Activated T-cell treated with anti-CD3 and anti-CD28 coated beads, Interleukin-2, amount 50 U/mL, for 4 hours (primary cell): ENCODE measurements at regions not wholly inside any gene's neighbourhood (a gene's known extent, or its start where the extent isn't known, plus 50 kb on each side); places are given as distances from the start of the nearest gene placed in this dataset.

Source experiments
- ATAC-seq, 2 donors: fragments of 200-7000 bp; cut with Tn5 transposase; one replicate each; pipeline ENCODE4 v1.10.0; 2021
- DNase-seq: peaks from one replicate; pipeline ENCODE4 v3.0.0-alpha.2; 2020
- H3K27me3 Mint-ChIP-seq: one replicate; pipeline ENCODE4 v1.8.0; 2021; ENCODE audit warnings: low read depth, mixed read lengths
- H3K36me3 Mint-ChIP-seq: one replicate; pipeline ENCODE4 v1.8.0; 2022; ENCODE audit warnings: mixed read lengths; ENCODE audit not compliant: insufficient read depth
- H3K4me1 Mint-ChIP-seq: one replicate; pipeline ENCODE4 v1.8.0; 2021; ENCODE audit warnings: low read depth, mixed read lengths
- H3K4me3 Mint-ChIP-seq: one replicate; pipeline ENCODE4 v1.8.0; 2021; ENCODE audit warnings: mild to moderate bottlenecking, moderate library complexity, mixed read lengths
- H3K9me3 Mint-ChIP-seq: one replicate; pipeline ENCODE4 v1.8.0; 2021; ENCODE audit warnings: mixed read lengths

- no peak for ATAC-seq
- Mint-ChIP-seq H3K4me1 (no peaks in the 10 kb centered on the region), H3K27me3 (no peaks in the 10 kb centered on the region), H3K9me3 (no peaks in the 10 kb centered on the region), H3K4me3 (no peak overlapping the region), H3K36me3 (no peaks in the 10 kb centered on the region)
- DNase-seq = no peak
These were observed 410.2 kb upstream of the MAP3K7 start for GRCh38 chr6:90997076-90997475.

- no peaks in the 10 kb centered on the region for H3K36me3 Mint-ChIP-seq
- no peaks in the 10 kb centered on the region for H3K9me3 Mint-ChIP-seq
- H3K4me3 Mint-ChIP-seq = no peak overlapping the region
- ATAC-seq (no peak), DNase-seq (no peak)
- H3K27me3 Mint-ChIP-seq = no peaks in the 10 kb centered on the region
- no peaks in the 10 kb centered on the region for H3K4me1 Mint-ChIP-seq
These were observed 406.9 kb upstream of the MAP3K7 start for GRCh38 chr6:90993770-90994169.

GRCh38 chr6:90989763-90990162 lies 402.9 kb upstream of the MAP3K7 start:
- Mint-ChIP-seq H3K4me1 (no peaks in the 10 kb centered on the region), H3K27me3 (no peaks in the 10 kb centered on the region), H3K9me3 (no peaks in the 10 kb centered on the region), H3K4me3 (no peak overlapping the region), H3K36me3 (no peaks in the 10 kb centered on the region)
- ATAC-seq = no peak
- DNase-seq = no peak

- no peak for DNase-seq
- H3K9me3 Mint-ChIP-seq = no peaks in the 10 kb centered on the region
- H3K27me3 Mint-ChIP-seq = peaks cover 3% of the 10 kb centered on the region
- no peak for ATAC-seq
- H3K36me3 Mint-ChIP-seq = no peaks in the 10 kb centered on the region
- H3K4me3 Mint-ChIP-seq = no peak overlapping the region
- no peaks in the 10 kb centered on the region for H3K4me1 Mint-ChIP-seq
These were observed 397.2 kb upstream of the MAP3K7 start for GRCh38 chr6:90984066-90984465.

- Mint-ChIP-seq H3K9me3 (no peaks in the 10 kb centered on the region), H3K36me3 (no peaks in the 10 kb centered on the region), H3K4me3 (no peak overlapping the region), H3K4me1 (no peaks in the 10 kb centered on the region), H3K27me3 (peaks cover 3% of the 10 kb centered on the region)
- DNase-seq = no peak
- no peak for ATAC-seq
These were observed 396.6 kb upstream of the MAP3K7 start for GRCh38 chr6:90983462-90983861.

GRCh38 chr6:90982581-90982980 lies 395.7 kb upstream of the MAP3K7 start:
- Mint-ChIP-seq H3K36me3 (no peaks in the 10 kb centered on the region), H3K9me3 (no peaks in the 10 kb centered on the region), H3K27me3 (peaks cover 3% of the 10 kb centered on the region), H3K4me3 (no peak overlapping the region), H3K4me1 (no peaks in the 10 kb centered on the region)
- no peak for ATAC-seq
- no peak for DNase-seq

GRCh38 chr6:90982051-90982450 lies 395.2 kb upstream of the MAP3K7 start:
- DNase-seq = no peak
- ATAC-seq = no peak
- H3K9me3 Mint-ChIP-seq = no peaks in the 10 kb centered on the region

GRCh38 chr6:90978046-90978445 lies 391.2 kb upstream of the MAP3K7 start:
- ATAC-seq (no peak), DNase-seq (no peak)
- Mint-ChIP-seq H3K9me3 (no peaks in the 10 kb centered on the region), H3K4me3 (no peak overlapping the region), H3K4me1 (no peaks in the 10 kb centered on the region), H3K27me3 (no peaks in the 10 kb centered on the region), H3K36me3 (no peaks in the 10 kb centered on the region)

More at GRCh38 chr6:90982051-90982450, 395.2 kb upstream of the MAP3K7 start:
- H3K4me1 Mint-ChIP-seq = no peaks in the 10 kb centered on the region
- no peaks in the 10 kb centered on the region for H3K36me3 Mint-ChIP-seq
- peaks cover 3% of the 10 kb centered on the region for H3K27me3 Mint-ChIP-seq
- H3K4me3 Mint-ChIP-seq = no peak overlapping the region

- Mint-ChIP-seq H3K4me1 (no peaks in the 10 kb centered on the region), H3K27me3 (no peaks in the 10 kb centered on the region), H3K9me3 (no peaks in the 10 kb centered on the region), H3K4me3 (no peak overlapping the region), H3K36me3 (no peaks in the 10 kb centered on the region)
- DNase-seq (no peak), ATAC-seq (no peak)
These were observed 390.6 kb upstream of the MAP3K7 start for GRCh38 chr6:90977513-90977912.

GRCh38 chr6:90976341-90976740 lies 389.5 kb upstream of the MAP3K7 start:
- no peak for ATAC-seq
- H3K4me1 Mint-ChIP-seq = no peaks in the 10 kb centered on the region
- H3K4me3 Mint-ChIP-seq = no peak overlapping the region
- no peaks in the 10 kb centered on the region for H3K36me3 Mint-ChIP-seq
- no peaks in the 10 kb centered on the region for H3K27me3 Mint-ChIP-seq
- H3K9me3 Mint-ChIP-seq = no peaks in the 10 kb centered on the region
- DNase-seq = no peak

- H3K9me3 Mint-ChIP-seq = no peaks in the 10 kb centered on the region
- no peaks in the 10 kb centered on the region for H3K27me3 Mint-ChIP-seq
- H3K36me3 Mint-ChIP-seq = no peaks in the 10 kb centered on the region
- H3K4me3 Mint-ChIP-seq = no peak overlapping the region
- H3K4me1 Mint-ChIP-seq = no peaks in the 10 kb centered on the region
- ATAC-seq = no peak
- no peak for DNase-seq
These were observed 388.9 kb upstream of the MAP3K7 start for GRCh38 chr6:90975741-90976140.

GRCh38 chr6:90973188-90973587 lies 386.3 kb upstream of the MAP3K7 start:
- DNase-seq (no peak), ATAC-seq (no peak)
- Mint-ChIP-seq H3K9me3 (no peaks in the 10 kb centered on the region), H3K27me3 (peaks cover 3% of the 10 kb centered on the region), H3K4me1 (no peaks in the 10 kb centered on the region), H3K36me3 (no peaks in the 10 kb centered on the region), H3K4me3 (no peak overlapping the region)

- Mint-ChIP-seq H3K9me3 (no peaks in the 10 kb centered on the region), H3K4me3 (no peak overlapping the region), H3K4me1 (no peaks in the 10 kb centered on the region), H3K36me3 (no peaks in the 10 kb centered on the region), H3K27me3 (peaks cover 3% of the 10 kb centered on the region)
- ATAC-seq (no peak), DNase-seq (no peak)
These were observed 383.8 kb upstream of the MAP3K7 start for GRCh38 chr6:90970672-90971071.

GRCh38 chr6:90967471-90967870 lies 380.6 kb upstream of the MAP3K7 start:
- H3K4me1 Mint-ChIP-seq = no peaks in the 10 kb centered on the region

GRCh38 chr6:90960324-90960723 lies 373.5 kb upstream of the MAP3K7 start:
- Mint-ChIP-seq H3K4me3 (no peak overlapping the region), H3K4me1 (no peaks in the 10 kb centered on the region), H3K36me3 (no peaks in the 10 kb centered on the region), H3K9me3 (peaks cover 5% of the 10 kb centered on the region), H3K27me3 (no peaks in the 10 kb centered on the region)
- DNase-seq = no peak
- ATAC-seq = no peak

More at GRCh38 chr6:90967471-90967870, 380.6 kb upstream of the MAP3K7 start:
- H3K27me3 Mint-ChIP-seq = peaks cover 3% of the 10 kb centered on the region
- no peaks in the 10 kb centered on the region for H3K9me3 Mint-ChIP-seq
- DNase-seq (no peak), ATAC-seq (no peak)
- H3K4me3 Mint-ChIP-seq = no peak overlapping the region
- no peaks in the 10 kb centered on the region for H3K36me3 Mint-ChIP-seq

GRCh38 chr6:90955246-90955645 lies 368.4 kb upstream of the MAP3K7 start:
- no peaks in the 10 kb centered on the region for H3K36me3 Mint-ChIP-seq
- no peaks in the 10 kb centered on the region for H3K27me3 Mint-ChIP-seq
- ATAC-seq (no peak), DNase-seq (no peak)
- H3K4me1 Mint-ChIP-seq = no peaks in the 10 kb centered on the region
- H3K9me3 Mint-ChIP-seq = peaks cover 5% of the 10 kb centered on the region
- H3K4me3 Mint-ChIP-seq = no peak overlapping the region
